ENCODE measurements at regions not wholly inside any gene's neighbourhood (a gene's known extent, or its start where the extent isn't known, plus 50 kb on each side); places are given as distances from the start of the nearest gene placed in this dataset.

GRCh38 chr1:224850446-224850845 is 79.0 kb upstream of the DNAH14 start:
- DNase-seq: no peak

GRCh38 chr1:224851210-224851847 is 78.1 kb upstream of the DNAH14 start:
- peak in 4 of 5 donors; percentile 19 to 38 (median 30) for DNase-seq

GRCh38 chr1:224851848-224852261 is 77.6 kb upstream of the DNAH14 start:
- DNase-seq: no peak

GRCh38 chr1:224852901-224853568 is 76.4 kb upstream of the DNAH14 start:
- no peak for DNase-seq

GRCh38 chr1:224856973-224857372 is 72.5 kb upstream of the DNAH14 start:
- no peak for DNase-seq

- no peak for DNase-seq
These were observed 69.8 kb upstream of the DNAH14 start for GRCh38 chr1:224859651-224860050.

- DNase-seq: no peak
These were observed 68.8 kb upstream of the DNAH14 start for GRCh38 chr1:224860488-224861338.

- no peak for DNase-seq
These were observed 68.1 kb upstream of the DNAH14 start for GRCh38 chr1:224861339-224861716.

- no peak for DNase-seq
These were observed 66.0 kb upstream of the DNAH14 start for GRCh38 chr1:224863486-224863885.

GRCh38 chr1:224864006-224864405 is 65.5 kb upstream of the DNAH14 start:
- no peak for DNase-seq

- DNase-seq: no peak
These were observed 64.0 kb upstream of the DNAH14 start for GRCh38 chr1:224865510-224865909.

- DNase-seq: no peak
These were observed 62.5 kb upstream of the DNAH14 start for GRCh38 chr1:224866940-224867339.

- no peak for DNase-seq
These were observed 61.8 kb upstream of the DNAH14 start for GRCh38 chr1:224867715-224868114.

- DNase-seq: no peak
These were observed 56.5 kb upstream of the DNAH14 start for GRCh38 chr1:224872832-224873433.

- no peak for DNase-seq
These were observed 55.8 kb upstream of the DNAH14 start for GRCh38 chr1:224873434-224874369.

GRCh38 chr1:224874775-224875174 is 54.7 kb upstream of the DNAH14 start:
- no peak for DNase-seq

GRCh38 chr1:224879162-224879803 is 50.2 kb upstream of the DNAH14 start:
- no peak for DNase-seq
